Stimulated activated CD8-positive, alpha-beta memory T cell treated with anti-CD3 and anti-CD28 coated beads, Interleukin-15, amount 100 ng/mL, for 48 hours (primary cell): ENCODE measurements at regions not wholly inside any gene's neighbourhood (a gene's known extent, or its start where the extent isn't known, plus 50 kb on each side); places are given as distances from the start of the nearest gene placed in this dataset.
"Not testable (repeated sequence)": the region's sequence is repeated elsewhere in the genome, so short reads cannot be mapped to it uniquely, and the experiment has no call there.

Experiments used
- DNase-seq, 2 donors: peaks; one replicate each; pipeline ENCODE4 v3.0.0-alpha.2; 2020; ENCODE audit warnings: low read depth in 2 of 2

GRCh38 chr1:80341021-80341420 is 1334.5 kb upstream of the ADGRL4 start:
- DNase-seq, result no peak

GRCh38 chr1:80318108-80318507 is 1311.6 kb upstream of the ADGRL4 start:
- no peak for DNase-seq

GRCh38 chr1:80310703-80311245 is 1304.2 kb upstream of the ADGRL4 start:
- DNase-seq, result no peak

- no peak for DNase-seq
Measured at GRCh38 chr1:80305466-80305865, 1298.9 kb upstream of the ADGRL4 start.

DNA sequence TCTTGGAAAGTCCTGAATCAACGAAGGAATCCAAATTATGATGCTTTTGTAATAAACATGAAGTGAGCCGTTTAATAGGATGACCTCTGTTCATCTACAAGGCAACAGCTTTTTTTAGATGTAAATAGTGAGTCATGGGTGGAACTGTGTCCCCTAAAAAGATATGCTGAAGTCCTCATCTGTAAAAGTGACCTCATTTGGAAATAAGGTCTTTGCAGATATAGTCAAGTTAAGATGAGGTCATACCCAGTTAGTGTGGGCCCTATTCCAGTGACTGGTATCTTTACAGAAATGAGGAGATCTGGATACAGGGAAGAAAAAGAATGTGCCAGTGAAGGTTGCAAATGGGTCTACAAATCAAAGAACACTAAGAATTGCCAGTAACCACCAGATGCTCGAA is 1287.3 kb upstream of the ADGRL4 start:
- no peak for DNase-seq

DNA sequence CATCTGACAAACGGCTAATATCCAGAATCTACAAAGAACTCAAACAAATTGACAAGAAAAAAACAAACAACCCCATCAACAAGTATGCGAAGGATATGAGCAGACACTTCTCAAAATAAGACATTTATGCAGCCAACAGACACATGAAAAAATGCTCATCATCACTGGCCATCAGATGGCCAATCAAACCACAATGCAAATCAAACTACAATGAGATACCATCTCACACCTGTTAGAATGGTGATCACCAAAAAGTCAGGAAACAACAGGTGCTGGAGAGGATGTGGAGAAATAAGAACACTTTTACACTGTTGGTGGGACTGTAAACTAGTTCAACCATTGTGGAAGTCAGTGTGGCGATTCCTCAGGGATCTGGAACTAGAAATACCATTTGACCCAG is 1282.2 kb upstream of the ADGRL4 start:
- not testable (repeated sequence) for DNase-seq

GRCh38 chr1:80282536-80282935 is 1276.0 kb upstream of the ADGRL4 start:
- no peak for DNase-seq

GRCh38 chr1:80278936-80279335 is 1272.4 kb upstream of the ADGRL4 start:
- DNase-seq, result no peak

- no peak for DNase-seq
Measured at GRCh38 chr1:80274256-80274655, 1267.7 kb upstream of the ADGRL4 start.

- DNase-seq, result no peak
Measured at GRCh38 chr1:80272495-80272894, 1266.0 kb upstream of the ADGRL4 start.

DNA sequence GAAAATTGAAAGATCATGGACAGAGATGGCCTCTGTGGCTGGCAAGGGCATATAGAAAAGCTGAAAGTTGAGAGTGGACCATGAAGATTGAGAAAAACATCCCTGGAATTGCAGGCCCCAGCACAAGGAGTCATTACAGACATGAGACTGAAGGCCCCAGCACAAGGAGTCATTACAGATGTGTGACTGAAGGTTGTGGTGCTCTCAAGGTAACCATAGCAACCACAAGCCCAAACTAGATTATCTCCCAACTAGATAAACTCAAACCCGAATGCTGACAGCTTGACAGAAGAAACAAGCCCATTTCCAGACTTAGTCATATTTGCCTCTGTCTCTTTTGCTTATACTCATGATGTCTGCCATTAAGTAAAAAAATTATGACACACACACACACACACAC is 1252.1 kb upstream of the ADGRL4 start:
- DNase-seq, result no peak

DNA sequence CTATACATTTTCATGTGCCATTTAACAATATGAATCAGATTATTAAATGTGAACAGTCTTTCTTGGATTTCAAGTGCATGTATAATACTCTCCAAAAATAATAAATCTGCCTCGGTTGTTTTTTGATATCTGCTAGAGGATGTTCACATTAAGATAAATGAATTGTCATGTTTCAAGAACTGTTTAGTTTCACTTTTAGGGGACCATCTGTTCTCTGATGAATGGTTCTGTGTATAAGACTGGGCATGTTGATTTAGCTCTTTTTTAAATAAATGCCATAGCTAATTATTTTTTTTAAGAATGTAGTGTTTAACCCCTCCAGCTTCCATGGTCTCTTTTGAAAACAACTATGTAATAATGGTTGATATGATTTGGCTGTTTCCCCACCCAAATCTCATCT is 1245.1 kb upstream of the ADGRL4 start:
- no peak for DNase-seq

DNA sequence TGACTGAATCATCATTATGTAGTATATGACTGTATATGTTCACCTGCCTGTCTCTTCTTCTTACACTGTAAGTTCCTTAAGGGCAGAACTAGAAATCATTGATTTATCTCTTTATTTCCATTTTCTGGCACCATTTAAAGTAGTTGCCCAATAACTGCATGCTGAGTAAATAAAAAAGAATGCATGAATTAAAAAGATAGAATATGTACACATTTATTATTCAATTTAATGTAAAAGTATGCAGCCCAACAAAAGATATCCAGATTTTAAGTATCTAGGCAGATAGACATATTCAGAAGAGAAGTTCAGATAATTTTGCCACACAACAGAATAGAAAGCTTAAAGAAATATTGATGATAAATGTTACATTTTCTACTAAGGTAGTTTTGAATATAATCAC is 1244.6 kb upstream of the ADGRL4 start:
- DNase-seq, result no peak

DNA sequence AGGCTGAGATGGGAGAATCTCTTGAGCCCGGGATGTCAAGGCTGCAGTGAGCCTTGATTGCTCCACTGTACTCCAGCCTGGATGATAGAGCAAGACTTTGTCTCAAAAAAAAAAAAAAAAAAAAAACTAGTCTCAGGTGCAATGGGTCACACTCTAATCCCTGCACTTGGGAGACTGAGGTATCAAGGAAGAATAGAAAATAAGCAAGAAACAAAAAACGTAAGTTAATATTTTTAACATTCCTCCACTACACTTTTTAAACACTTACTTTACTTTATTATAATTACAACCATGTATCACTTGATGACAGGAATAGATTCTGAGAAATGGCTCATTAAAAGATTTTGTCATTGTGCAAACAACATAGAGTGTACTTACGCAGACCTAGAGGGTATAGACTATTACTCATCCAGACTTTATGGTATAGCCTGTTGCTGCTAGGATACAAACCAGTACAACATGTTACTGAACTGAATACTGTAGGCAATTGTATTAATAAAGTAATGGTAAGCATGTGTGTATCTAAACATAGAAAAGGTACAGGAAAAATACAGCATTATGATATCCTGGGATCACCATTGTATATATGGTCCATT is 1244.1 kb upstream of the ADGRL4 start:
- DNase-seq, result no peak

GRCh38 chr1:80249699-80250098 is 1243.2 kb upstream of the ADGRL4 start:
- DNase-seq, result no peak

- no peak for DNase-seq
Measured at GRCh38 chr1:80248886-80249285, 1242.4 kb upstream of the ADGRL4 start.

DNA sequence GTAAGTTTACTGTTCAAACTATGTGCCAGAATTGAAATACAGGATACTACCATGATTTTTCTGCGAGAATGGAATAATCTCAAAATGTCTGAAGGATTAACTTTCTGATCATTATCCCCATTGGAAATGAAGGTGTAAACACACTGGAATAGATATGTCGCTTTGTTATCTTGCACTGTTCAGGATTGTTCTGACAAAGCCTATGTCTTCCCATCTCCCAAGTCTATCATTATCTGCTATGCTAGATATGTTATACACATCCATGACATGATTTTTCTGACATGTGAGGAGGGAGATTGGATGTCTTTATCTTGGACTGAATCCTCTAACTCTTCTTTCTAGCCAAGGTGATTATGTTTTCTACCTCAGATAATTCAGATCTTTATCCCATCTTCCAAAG is 1239.3 kb upstream of the ADGRL4 start:
- no peak for DNase-seq

- DNase-seq, result no peak
Measured at GRCh38 chr1:80244372-80244771, 1237.8 kb upstream of the ADGRL4 start.

- DNase-seq, result no peak
Measured at GRCh38 chr1:80241566-80241965, 1235.0 kb upstream of the ADGRL4 start.

DNA sequence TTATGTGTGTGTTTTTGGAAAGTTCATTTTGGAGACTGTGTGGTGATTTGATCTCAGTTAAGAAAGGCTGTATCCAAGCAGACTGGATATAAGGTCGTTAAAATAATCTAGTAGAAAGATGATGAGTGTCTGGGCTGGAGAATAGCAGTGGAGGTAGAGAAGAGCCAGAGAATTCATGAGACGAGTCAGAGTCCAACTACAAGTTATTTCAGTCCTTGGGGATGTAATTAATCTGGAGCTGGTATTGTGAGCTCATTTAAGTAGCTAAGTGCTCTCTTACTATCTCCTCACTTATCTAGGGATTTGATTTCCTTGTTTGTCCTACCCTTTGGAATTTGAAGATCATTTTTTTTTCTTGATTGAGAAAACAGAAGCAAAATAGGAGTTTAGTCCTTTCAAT is 1219.0 kb upstream of the ADGRL4 start:
- DNase-seq, result no peak

- no peak for DNase-seq
Measured at GRCh38 chr1:80221319-80221718, 1214.8 kb upstream of the ADGRL4 start.

DNA sequence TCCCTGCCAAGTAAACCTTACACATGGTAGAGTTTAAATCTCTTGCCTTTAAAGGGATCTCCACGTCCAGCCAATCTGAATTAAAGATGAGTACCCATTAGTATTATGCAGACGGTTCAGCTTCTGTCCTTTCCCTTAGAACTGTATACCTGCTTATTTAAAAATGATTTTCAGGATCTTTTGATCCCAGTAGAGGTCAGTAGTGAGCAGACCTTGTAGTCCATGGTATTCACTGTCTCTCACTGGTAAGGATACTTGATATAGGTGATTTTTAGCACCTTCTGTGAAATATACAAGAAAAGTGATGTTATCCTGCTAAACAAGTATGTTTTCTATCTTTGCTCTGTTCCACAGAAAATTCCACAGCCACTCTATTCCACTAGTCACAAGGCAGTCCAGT is 1211.6 kb upstream of the ADGRL4 start:
- DNase-seq, result no peak

- DNase-seq, result no peak
Measured at GRCh38 chr1:80217377-80217986, 1211.0 kb upstream of the ADGRL4 start.
